Suprapubic skin (tissue), 4 donors: ENCODE measurements at regions not wholly inside any gene's neighbourhood (a gene's known extent, or its start where the extent isn't known, plus 50 kb on each side); places are given as distances from the start of the nearest gene placed in this dataset.

ENCODE experiments used
- DNase-seq, 2 donors: peaks; one replicate each; pipeline ENCODE4 v3.0.0-alpha.2; 2019; ENCODE audit warnings: low spot score in 2 of 2
- H3K27ac ChIP-seq: fragments of 200-600 bp; sonication (generic); one replicate; pipeline ENCODE4 v1.5.1; 2019
- H3K27me3 ChIP-seq: fragments of 200-600 bp; sonication (generic); one replicate; pipeline ENCODE4 v1.5.1; 2019
- H3K36me3 ChIP-seq: fragments of 200-600 bp; sonication (generic); one replicate; pipeline ENCODE4 v1.5.1; 2019
- H3K4me1 ChIP-seq: fragments of 200-600 bp; sonication (generic); one replicate; pipeline ENCODE4 v1.5.1; 2019
- H3K4me3 ChIP-seq: fragments of 200-600 bp; sonication (generic); one replicate; pipeline ENCODE4 v1.5.1; 2019; ENCODE audit warnings: mild to moderate bottlenecking
- H3K9me3 ChIP-seq: fragments of 200-600 bp; sonication (generic); one replicate; pipeline ENCODE4 v1.5.1; 2019
- EP300 ChIP-seq: sonication (generic); formaldehyde crosslinking; IDR thresholded peaks from one replicate; pipeline ENCODE4 v1.6.1; 2017; ENCODE audit warnings: antibody characterized with exemption
- POLR2A ChIP-seq, 2 donors: fragments of 450-650 bp; IDR thresholded peaks; one replicate each; pipeline ENCODE4 v1.6.1; 2017; ENCODE audit warnings: antibody characterized with exemption in 2 of 2, mild to moderate bottlenecking in 2 of 2, moderate library complexity in 2 of 2
- POLR2AphosphoS5 ChIP-seq, 3 donors: sonication (generic); formaldehyde crosslinking; IDR thresholded peaks; one replicate each; pipeline ENCODE4 v1.6.1; 2017; ENCODE audit warnings: antibody characterized with exemption in 3 of 3
- WGBS: methylation state at CpG from one replicate; pipeline ENCODE4 v1.1.5; 2018; 5-methylcytosine and 5-hydroxymethylcytosine counted together
- TF ChIP-seq, protein P1 (sequence below), 2 donors: fragments of 200-600 bp in 1 of 2; fragments of 450-650 bp in 1 of 2; sonication (generic) in 1 of 2; IDR thresholded peaks; one replicate each; pipeline ENCODE4 v1.5.1; 2016 to 2019; ENCODE audit warnings: antibody characterized with exemption in 2 of 2, mild to moderate bottlenecking in 1 of 2, moderate library complexity in 1 of 2

DNA sequence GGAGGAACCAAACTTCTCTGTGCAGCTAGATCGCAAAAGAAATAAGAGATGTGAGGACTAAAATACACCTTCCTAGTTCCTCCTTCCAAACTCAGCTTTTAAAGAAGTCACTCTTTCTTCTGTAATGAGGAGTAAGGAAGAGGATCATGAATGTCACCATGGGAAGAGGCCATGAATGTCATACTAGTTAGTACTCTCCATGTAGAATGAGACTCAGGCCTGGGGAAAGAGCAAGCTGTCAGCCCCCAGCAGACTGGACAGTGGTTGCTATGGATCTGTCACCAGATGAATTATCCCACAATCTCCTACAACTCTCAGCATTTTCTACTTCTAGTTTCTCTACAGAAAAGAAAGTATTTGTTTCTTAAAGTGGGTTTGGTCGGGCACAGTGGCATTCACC lies 57.1 kb upstream of the PRDM8 start:
- Histone ChIP-seq H3K9me3 (no peaks in the 10 kb centered on the region), H3K27me3 (no peaks in the 10 kb centered on the region), H3K4me3 (no peak overlapping the region), H3K4me1 (peaks cover 6% of the 10 kb centered on the region), H3K36me3 (no peaks in the 10 kb centered on the region), H3K27ac (no peak overlapping the region)
- TF ChIP-seq POLR2A (IDR thresholded peaks at IDR 0.05) (no peak), POLR2AphosphoS5 (IDR thresholded peaks at IDR 0.05) (no peak), EP300 (no peak)
- TF ChIP-seq, protein P1, sequence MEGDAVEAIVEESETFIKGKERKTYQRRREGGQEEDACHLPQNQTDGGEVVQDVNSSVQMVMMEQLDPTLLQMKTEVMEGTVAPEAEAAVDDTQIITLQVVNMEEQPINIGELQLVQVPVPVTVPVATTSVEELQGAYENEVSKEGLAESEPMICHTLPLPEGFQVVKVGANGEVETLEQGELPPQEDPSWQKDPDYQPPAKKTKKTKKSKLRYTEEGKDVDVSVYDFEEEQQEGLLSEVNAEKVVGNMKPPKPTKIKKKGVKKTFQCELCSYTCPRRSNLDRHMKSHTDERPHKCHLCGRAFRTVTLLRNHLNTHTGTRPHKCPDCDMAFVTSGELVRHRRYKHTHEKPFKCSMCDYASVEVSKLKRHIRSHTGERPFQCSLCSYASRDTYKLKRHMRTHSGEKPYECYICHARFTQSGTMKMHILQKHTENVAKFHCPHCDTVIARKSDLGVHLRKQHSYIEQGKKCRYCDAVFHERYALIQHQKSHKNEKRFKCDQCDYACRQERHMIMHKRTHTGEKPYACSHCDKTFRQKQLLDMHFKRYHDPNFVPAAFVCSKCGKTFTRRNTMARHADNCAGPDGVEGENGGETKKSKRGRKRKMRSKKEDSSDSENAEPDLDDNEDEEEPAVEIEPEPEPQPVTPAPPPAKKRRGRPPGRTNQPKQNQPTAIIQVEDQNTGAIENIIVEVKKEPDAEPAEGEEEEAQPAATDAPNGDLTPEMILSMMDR (IDR thresholded peaks at IDR 0.05), result no peak
- whole genome bisulfite sequencing, result 93% methylated on average over 2 of the region's 2 CpGs
- DNase-seq, result no peak

- Histone ChIP-seq H3K27me3 (no peaks in the 10 kb centered on the region), H3K27ac (no peak overlapping the region), H3K4me1 (peaks cover 6% of the 10 kb centered on the region), H3K9me3 (no peaks in the 10 kb centered on the region), H3K4me3 (no peak overlapping the region), H3K36me3 (no peaks in the 10 kb centered on the region)
- WGBS, result 93% methylated on average over 3 of the region's 3 CpGs
- no peak for DNase-seq
- TF ChIP-seq, protein P1 (IDR thresholded peaks at IDR 0.05), result no peak
- TF ChIP-seq EP300 (no peak), POLR2AphosphoS5 (IDR thresholded peaks at IDR 0.05) (no peak), POLR2A (IDR thresholded peaks at IDR 0.05) (no peak)
Observed at GRCh38 chr4:80139671-80140070, 57.6 kb upstream of the PRDM8 start.

- WGBS, result 72% methylated on average over 2 of the region's 2 CpGs
Observed at GRCh38 chr4:80138551-80139538, 58.5 kb upstream of the PRDM8 start.

GRCh38 chr4:80137631-80138030 lies 59.7 kb upstream of the PRDM8 start:
- Histone ChIP-seq H3K4me1 (peaks cover 6% of the 10 kb centered on the region), H3K4me3 (no peak overlapping the region), H3K27ac (peak overlapping the region; percentile 32), H3K27me3 (no peaks in the 10 kb centered on the region), H3K9me3 (no peaks in the 10 kb centered on the region), H3K36me3 (no peaks in the 10 kb centered on the region)
- DNase-seq, result no peak
- TF ChIP-seq EP300, result no peak
- TF ChIP-seq POLR2A (IDR thresholded peaks at IDR 0.05), result no peak
- no peak for TF ChIP-seq POLR2AphosphoS5 (IDR thresholded peaks at IDR 0.05)
- TF ChIP-seq, protein P1 (IDR thresholded peaks at IDR 0.05), result no peak
- WGBS, result 83% methylated on average over 5 of the region's 5 CpGs

More at GRCh38 chr4:80138551-80139538, 58.5 kb upstream of the PRDM8 start:
- Histone ChIP-seq H3K4me1 (peaks cover 6% of the 10 kb centered on the region), H3K36me3 (no peaks in the 10 kb centered on the region), H3K27ac (peak overlapping the region; percentile 32), H3K4me3 (no peak overlapping the region), H3K9me3 (no peaks in the 10 kb centered on the region), H3K27me3 (no peaks in the 10 kb centered on the region)
- TF ChIP-seq EP300 (no peak), POLR2AphosphoS5 (IDR thresholded peaks at IDR 0.05) (no peak), POLR2A (IDR thresholded peaks at IDR 0.05) (no peak)
- TF ChIP-seq, protein P1 (IDR thresholded peaks at IDR 0.05), result no peak
- no peak for DNase-seq

DNA sequence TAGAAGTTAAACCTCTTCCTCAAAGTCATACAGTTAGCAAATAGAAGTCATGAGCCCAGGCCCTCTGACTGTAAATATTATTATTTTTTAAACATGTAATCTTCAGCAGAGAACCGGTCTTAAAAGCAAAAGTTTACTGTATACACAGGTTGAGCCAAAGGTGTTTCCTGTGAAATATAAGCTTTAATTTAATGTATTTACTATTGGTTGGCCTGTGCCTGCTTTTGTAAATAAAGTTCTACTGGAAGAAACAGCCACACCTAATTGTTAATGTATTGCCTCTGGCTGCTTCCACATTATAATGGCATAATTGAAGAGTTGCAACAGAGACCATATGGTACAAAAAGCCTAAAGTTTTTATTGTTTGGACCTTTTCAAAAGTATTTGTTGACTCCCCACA lies 61.0 kb upstream of the PRDM8 start:
- H3K4me1 ChIP-seq, result peaks cover 6% of the 10 kb centered on the region
- H3K36me3 ChIP-seq, result no peaks in the 10 kb centered on the region
- no peaks in the 10 kb centered on the region for H3K27me3 ChIP-seq
- DNase-seq, result no peak
- no peak overlapping the region for H3K27ac ChIP-seq
- H3K4me3 ChIP-seq, result no peak overlapping the region
- 39% methylated on average over 1 of the region's 1 CpG for WGBS
- no peaks in the 10 kb centered on the region for H3K9me3 ChIP-seq
- TF ChIP-seq, protein P1 (IDR thresholded peaks at IDR 0.05), result no peak
- TF ChIP-seq POLR2AphosphoS5 (IDR thresholded peaks at IDR 0.05) (no peak), EP300 (no peak), POLR2A (IDR thresholded peaks at IDR 0.05) (no peak)
